NCI-H345 (cell line): ENCODE measurements at regions not wholly inside any gene's neighbourhood (a gene's known extent, or its start where the extent isn't known, plus 50 kb on each side); places are given as distances from the start of the nearest gene placed in this dataset.
"Not testable (repeated sequence)": the region's sequence is repeated elsewhere in the genome, so short reads cannot be mapped to it uniquely, and the experiment has no call there.

Experiments
- DNase-seq: peaks from one replicate; lab custom pipeline; 2025; lab: John Stamatoyannopoulos, UW

GRCh38 chr4:19510993-19511392 lies 740.7 kb upstream of the SLIT2 start:
- no peak for DNase-seq

- no peak for DNase-seq
These were observed 743.3 kb upstream of the SLIT2 start for GRCh38 chr4:19508442-19508841.

- DNase-seq, result no peak
These were observed 754.0 kb upstream of the SLIT2 start for GRCh38 chr4:19497705-19498104.

- no peak for DNase-seq
These were observed 754.9 kb upstream of the SLIT2 start for GRCh38 chr4:19496756-19497155.

GRCh38 chr4:19494961-19495360 lies 756.7 kb upstream of the SLIT2 start:
- DNase-seq, result no peak

GRCh38 chr4:19492606-19493005 lies 759.1 kb upstream of the SLIT2 start:
- DNase-seq, result no peak

- DNase-seq, result no peak
These were observed 765.3 kb upstream of the SLIT2 start for GRCh38 chr4:19486400-19486799.

GRCh38 chr4:19478791-19479190 lies 772.9 kb upstream of the SLIT2 start:
- DNase-seq, result no peak

- DNase-seq, result no peak
These were observed 778.1 kb upstream of the SLIT2 start for GRCh38 chr4:19473569-19473968.

GRCh38 chr4:19472666-19473065 lies 779.0 kb upstream of the SLIT2 start:
- no peak for DNase-seq

GRCh38 chr4:19470001-19470400 lies 781.7 kb upstream of the SLIT2 start:
- not testable (repeated sequence) for DNase-seq

- no peak for DNase-seq
These were observed 789.6 kb upstream of the SLIT2 start for GRCh38 chr4:19462117-19462516.

GRCh38 chr4:19455850-19456602 lies 795.7 kb upstream of the SLIT2 start:
- DNase-seq, result peak; percentile 56

GRCh38 chr4:19455196-19455595 lies 796.5 kb upstream of the SLIT2 start:
- DNase-seq, result peak; percentile 56

GRCh38 chr4:19438233-19438632 lies 813.5 kb upstream of the SLIT2 start:
- DNase-seq, result no peak

- DNase-seq, result no peak
These were observed 814.7 kb upstream of the SLIT2 start for GRCh38 chr4:19437008-19437407.

GRCh38 chr4:19429684-19430083 lies 822.0 kb upstream of the SLIT2 start:
- DNase-seq, result no peak

- no peak for DNase-seq
These were observed 826.6 kb upstream of the SLIT2 start for GRCh38 chr4:19425146-19425545.

- no peak for DNase-seq
These were observed 834.4 kb upstream of the SLIT2 start for GRCh38 chr4:19417256-19417655.

- no peak for DNase-seq
These were observed 835.6 kb upstream of the SLIT2 start for GRCh38 chr4:19416146-19416545.

GRCh38 chr4:19408490-19408889 lies 843.2 kb upstream of the SLIT2 start:
- no peak for DNase-seq

- DNase-seq, result no peak
These were observed 844.9 kb upstream of the SLIT2 start for GRCh38 chr4:19406789-19407188.

- no peak for DNase-seq
These were observed 847.8 kb upstream of the SLIT2 start for GRCh38 chr4:19403786-19404370.

- no peak for DNase-seq
These were observed 849.1 kb upstream of the SLIT2 start for GRCh38 chr4:19402581-19403065.
